Vagina (tissue), 2 donors: ENCODE measurements at regions not wholly inside any gene's neighbourhood (a gene's known extent, or its start where the extent isn't known, plus 50 kb on each side); places are given as distances from the start of the nearest gene placed in this dataset.

Experiments
- CTCF ChIP-seq, 3 experiments: fragments of 450-650 bp in 2 of 3; fragments of 200-600 bp in 1 of 3; sonication (generic) in 1 of 3; IDR thresholded peaks; one replicate each; pipeline ENCODE4 v1.5.1; 2017 to 2019; ENCODE audit warnings: antibody characterized with exemption in 3 of 3, mild to moderate bottlenecking in 2 of 3, moderate library complexity in 2 of 3
- POLR2A ChIP-seq, 2 donors: fragments of 450-650 bp; IDR thresholded peaks; one replicate each; pipeline ENCODE4 v1.6.1; 2017; ENCODE audit warnings: antibody characterized with exemption in 2 of 2, mild to moderate bottlenecking in 2 of 2, moderate library complexity in 2 of 2
- POLR2AphosphoS5 ChIP-seq, 2 donors: sonication (generic); formaldehyde crosslinking; IDR thresholded peaks; one replicate each; pipeline ENCODE4 v1.9.0; 2017; ENCODE audit warnings: antibody characterized with exemption in 2 of 2, mild to moderate bottlenecking in 2 of 2, low read depth in 1 of 2; ENCODE audit not compliant: insufficient read depth in 1 of 2

DNA sequence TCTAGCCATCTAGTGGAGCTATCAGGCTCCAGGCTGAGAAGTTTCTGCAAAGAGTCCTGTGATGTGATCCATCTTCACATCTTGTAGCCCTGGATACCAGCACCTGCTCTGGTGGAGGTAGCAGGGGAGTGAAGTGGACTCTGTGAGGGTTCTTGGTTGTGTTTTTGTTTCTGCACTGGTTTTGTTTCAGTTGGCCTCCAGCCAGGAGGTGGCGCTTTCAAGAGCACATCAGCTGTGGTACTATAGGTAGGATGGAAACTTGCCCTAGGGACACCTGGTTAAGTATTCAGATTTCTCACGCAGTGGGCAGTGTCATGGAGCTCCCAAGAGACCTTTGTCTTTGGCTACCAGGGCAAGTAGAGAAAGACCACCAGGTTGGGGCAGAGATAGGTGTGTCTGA, 257.5 kb upstream of the SLC7A11 start:
- TF ChIP-seq POLR2A (IDR thresholded peaks at IDR 0.05) (no peak), CTCF (IDR thresholded peaks at IDR 0.05) (no peak), POLR2AphosphoS5 (IDR thresholded peaks at IDR 0.05; ENCODE audit: insufficient read depth in 1 of 2, low read depth in 1 of 2) (no peak)
